T-helper 1 cell treated with Interleukin-12 subunit alpha and Interleukin-12 subunit beta and Interleukin-4 antibody, amounts not matched to agents 30 μg/mL and 1 μg/mL, for 36 hours (primary cell): ENCODE measurements at regions not wholly inside any gene's neighbourhood (a gene's known extent, or its start where the extent isn't known, plus 50 kb on each side); places are given as distances from the start of the nearest gene placed in this dataset.
A peak's percentile ranks its signal among the peaks of the same experiment; 100 is the strongest.
"Not testable (repeated sequence)": the region's sequence is repeated elsewhere in the genome, so short reads cannot be mapped to it uniquely, and the experiment has no call there.

ENCODE experiments used
- H3K27ac Mint-ChIP-seq: one replicate; pipeline ENCODE4 v1.8.0; 2021; ENCODE audit warnings: mild to moderate bottlenecking, mixed read lengths
- H3K27me3 Mint-ChIP-seq: one replicate; pipeline ENCODE4 v1.8.0; 2021; ENCODE audit warnings: low read depth, mixed read lengths
- H3K36me3 Mint-ChIP-seq: one replicate; pipeline ENCODE4 v1.8.0; 2021; ENCODE audit warnings: low read depth, mixed read lengths
- H3K4me1 Mint-ChIP-seq: one replicate; pipeline ENCODE4 v1.8.0; 2021; ENCODE audit warnings: low read depth, mixed read lengths
- H3K4me3 Mint-ChIP-seq: one replicate; pipeline ENCODE4 v1.8.0; 2021; ENCODE audit warnings: mild to moderate bottlenecking, moderate library complexity, mixed read lengths
- H3K9me3 Mint-ChIP-seq: one replicate; pipeline ENCODE4 v1.8.0; 2021; ENCODE audit warnings: mixed read lengths

GRCh38 chrX:64853424-64853823, 122.8 kb downstream of the ZC4H2 start:
- Mint-ChIP-seq H3K4me1 (peaks cover 29% of the 10 kb centered on the region), H3K4me3 (peak overlapping the region; percentile 31), H3K27ac (peak overlapping the region; percentile 57), H3K9me3 (peaks cover 39% of the 10 kb centered on the region), H3K27me3 (no peaks in the 10 kb centered on the region), H3K36me3 (peaks cover 29% of the 10 kb centered on the region)

DNA sequence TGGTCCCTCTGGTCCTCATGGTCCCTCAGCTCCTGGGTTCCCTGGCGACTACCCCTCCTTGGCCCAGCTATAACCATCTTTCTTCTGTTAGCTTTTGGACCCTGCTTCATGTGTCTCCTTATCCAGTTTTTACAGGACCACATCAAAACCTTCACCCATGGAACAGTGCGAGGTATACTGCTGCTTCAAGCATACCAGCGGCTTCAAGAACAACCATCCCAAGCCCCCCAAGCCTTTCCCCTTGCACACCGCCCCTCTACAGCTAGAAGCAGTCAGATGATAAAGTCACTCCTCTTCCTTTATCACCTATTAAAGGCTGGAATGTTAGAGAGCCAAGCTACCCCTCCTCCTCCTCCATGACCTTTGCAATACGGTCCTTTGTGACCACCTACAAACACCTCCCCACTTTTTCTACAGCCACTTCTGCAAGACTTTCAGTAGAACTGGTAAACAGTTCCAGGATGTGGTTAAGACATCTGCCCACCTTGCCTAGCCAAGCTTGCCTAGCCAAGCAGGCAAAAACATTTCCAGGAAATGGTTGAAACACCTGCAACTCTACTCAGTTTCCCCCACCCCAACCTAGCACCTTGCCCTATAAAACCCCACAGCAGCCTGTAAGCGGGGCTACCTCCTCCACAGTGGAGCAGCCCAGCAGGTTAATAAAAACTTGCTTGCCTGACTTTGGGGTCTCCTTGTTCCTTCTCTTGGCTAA, 125.7 kb downstream of the ZC4H2 start:
- Mint-ChIP-seq H3K9me3 (peaks cover 22% of the 10 kb centered on the region), H3K4me3 (peak overlapping the region; percentile 40), H3K4me1 (peaks cover 24% of the 10 kb centered on the region), H3K27me3 (no peaks in the 10 kb centered on the region), H3K36me3 (peaks cover 20% of the 10 kb centered on the region), H3K27ac (no peak overlapping the region)

- Mint-ChIP-seq H3K4me1 (peaks cover 26% of the 10 kb centered on the region), H3K36me3 (peaks cover 45% of the 10 kb centered on the region), H3K4me3 (peak overlapping the region; percentile 62), H3K27ac (peak overlapping the region; percentile 91), H3K9me3 (peaks cover 56% of the 10 kb centered on the region), H3K27me3 (no peaks in the 10 kb centered on the region)
Measured at GRCh38 chrX:64843224-64843623, 133.0 kb downstream of the ZC4H2 start.

DNA sequence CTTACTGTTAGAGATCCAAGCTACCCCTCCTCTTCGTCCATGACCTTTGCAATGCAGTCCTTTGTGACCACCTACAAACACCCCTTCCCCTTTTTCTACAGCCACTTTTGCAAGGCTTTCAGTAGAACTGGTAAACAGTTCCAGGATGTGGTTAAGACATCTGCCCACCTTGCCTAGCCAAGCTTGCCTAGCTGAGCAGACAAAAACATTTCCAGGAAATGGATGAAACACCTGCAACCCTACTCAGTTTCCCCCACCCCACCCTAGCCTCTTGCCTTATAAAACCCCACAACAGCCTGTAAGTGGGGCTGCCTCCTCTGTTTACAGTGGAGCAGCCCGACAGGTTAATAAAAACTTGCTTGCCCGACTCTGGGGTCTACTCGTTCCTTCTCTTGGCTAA, 133.8 kb downstream of the ZC4H2 start:
- Mint-ChIP-seq H3K36me3 (peaks cover 45% of the 10 kb centered on the region), H3K27ac (peak overlapping the region; percentile 91), H3K4me3 (peak overlapping the region; percentile 62), H3K4me1 (peaks cover 26% of the 10 kb centered on the region), H3K9me3 (peaks cover 56% of the 10 kb centered on the region), H3K27me3 (no peaks in the 10 kb centered on the region)

GRCh38 chrX:64805683-64806082, 170.6 kb downstream of the ZC4H2 start:
- Mint-ChIP-seq H3K36me3 (peaks cover 1% of the 10 kb centered on the region), H3K4me3 (no peak overlapping the region), H3K27ac (no peak overlapping the region), H3K9me3 (peaks cover 14% of the 10 kb centered on the region), H3K27me3 (no peaks in the 10 kb centered on the region), H3K4me1 (peaks cover 2% of the 10 kb centered on the region)

DNA sequence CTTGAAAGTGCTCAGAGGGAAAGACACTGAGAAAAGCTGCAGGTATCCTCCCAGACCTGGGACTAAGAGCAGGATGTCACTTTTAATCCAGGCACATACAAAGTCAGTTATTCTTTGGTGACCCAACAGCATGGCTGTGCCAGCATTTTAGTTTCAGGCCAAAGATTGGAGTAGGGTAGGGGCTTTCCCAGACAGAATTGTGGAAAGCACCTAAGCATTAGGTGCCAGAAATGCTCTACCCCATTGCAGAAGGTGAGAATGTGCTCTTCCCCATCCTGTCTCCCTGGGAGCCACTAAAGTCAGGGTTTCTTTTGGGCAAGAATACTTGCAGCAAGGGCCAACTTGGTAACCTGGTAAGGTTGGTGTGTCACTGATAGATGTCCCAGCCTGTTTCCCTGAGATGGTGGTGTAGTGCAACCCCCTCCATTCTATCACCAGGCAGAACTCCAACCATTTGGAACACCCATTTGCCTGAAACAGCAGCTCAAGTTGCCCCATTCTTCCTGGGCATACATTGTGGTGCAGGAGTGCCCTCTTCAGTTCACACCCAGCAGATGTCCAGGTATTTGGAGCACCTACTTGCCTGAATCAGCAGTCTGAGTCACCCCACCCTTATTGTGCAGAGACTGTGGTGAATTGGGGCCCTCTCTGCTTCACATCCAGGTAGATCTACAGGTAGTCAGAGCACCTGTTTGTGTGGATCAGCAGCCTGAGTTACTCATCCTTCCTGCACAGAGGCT, 183.5 kb downstream of the ZC4H2 start:
- Mint-ChIP-seq H3K4me3 (no peak overlapping the region), H3K27me3 (no peaks in the 10 kb centered on the region), H3K27ac (no peak overlapping the region), H3K4me1 (no peaks in the 10 kb centered on the region), H3K36me3 (peaks cover 6% of the 10 kb centered on the region), H3K9me3 (peaks cover 31% of the 10 kb centered on the region)

GRCh38 chrX:64782923-64783322, 193.3 kb downstream of the ZC4H2 start:
- no peaks in the 10 kb centered on the region for H3K27me3 Mint-ChIP-seq
- H3K36me3 Mint-ChIP-seq = peaks cover 2% of the 10 kb centered on the region
- H3K27ac Mint-ChIP-seq = no peak overlapping the region
- peaks cover 15% of the 10 kb centered on the region for H3K9me3 Mint-ChIP-seq
- no peak overlapping the region for H3K4me3 Mint-ChIP-seq
- H3K4me1 Mint-ChIP-seq = peaks cover 2% of the 10 kb centered on the region

DNA sequence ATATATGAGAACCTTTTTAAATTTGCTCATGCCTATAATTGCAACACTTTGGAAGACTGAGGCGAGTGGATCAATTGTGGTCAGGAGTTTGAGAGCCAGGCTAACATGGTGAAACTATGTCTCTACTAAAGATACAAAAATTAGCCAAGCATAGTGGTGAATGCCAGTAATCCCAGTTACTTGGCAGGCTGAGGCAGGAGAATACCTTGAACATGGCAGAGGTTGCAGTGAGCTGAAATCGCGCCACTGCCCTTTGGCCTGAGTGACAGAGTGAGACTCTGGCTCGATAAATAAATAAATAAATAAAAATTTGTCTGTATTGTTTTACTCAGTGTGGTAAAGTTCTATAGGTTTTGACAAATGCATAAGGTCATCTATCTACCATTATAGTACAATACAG, 218.2 kb downstream of the ZC4H2 start:
- peaks cover 4% of the 10 kb centered on the region for H3K36me3 Mint-ChIP-seq
- H3K9me3 Mint-ChIP-seq = peaks cover 28% of the 10 kb centered on the region
- no peaks in the 10 kb centered on the region for H3K4me1 Mint-ChIP-seq
- H3K27me3 Mint-ChIP-seq = no peaks in the 10 kb centered on the region
- no peak overlapping the region for H3K4me3 Mint-ChIP-seq
- no peak overlapping the region for H3K27ac Mint-ChIP-seq

DNA sequence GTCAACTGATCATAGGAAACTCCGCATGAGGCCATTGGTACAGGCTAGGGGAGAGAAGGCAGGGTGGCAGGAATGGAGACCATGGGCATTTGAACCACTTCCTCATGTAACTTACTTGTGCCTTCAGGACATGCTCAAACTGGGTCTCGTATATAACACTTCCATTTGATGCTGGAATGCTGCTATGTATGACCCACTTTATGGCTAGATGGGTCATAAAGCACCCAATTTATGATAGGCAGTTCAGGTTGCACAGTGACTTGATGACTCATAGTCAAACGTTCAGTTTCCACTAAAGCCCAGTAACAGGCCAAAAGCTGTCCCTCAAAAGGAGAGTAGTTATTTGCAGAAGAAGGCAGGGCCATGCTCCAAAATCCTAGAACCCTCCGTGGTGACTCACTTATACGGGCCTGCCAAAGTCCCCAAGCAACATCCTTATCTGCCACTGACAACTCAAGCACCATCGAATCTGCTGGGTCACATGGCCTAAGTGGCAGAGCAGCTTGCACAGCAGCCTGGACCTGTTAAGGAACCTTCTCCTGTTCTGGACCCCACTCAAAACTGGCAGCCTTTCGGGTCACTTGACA, 236.4 kb downstream of the ZC4H2 start:
- no peaks in the 10 kb centered on the region for H3K4me1 Mint-ChIP-seq
- H3K27me3 Mint-ChIP-seq = no peaks in the 10 kb centered on the region
- H3K9me3 Mint-ChIP-seq = peaks cover 4% of the 10 kb centered on the region
- H3K36me3 Mint-ChIP-seq = no peaks in the 10 kb centered on the region
- no peak overlapping the region for H3K4me3 Mint-ChIP-seq
- H3K27ac Mint-ChIP-seq = no peak overlapping the region

DNA sequence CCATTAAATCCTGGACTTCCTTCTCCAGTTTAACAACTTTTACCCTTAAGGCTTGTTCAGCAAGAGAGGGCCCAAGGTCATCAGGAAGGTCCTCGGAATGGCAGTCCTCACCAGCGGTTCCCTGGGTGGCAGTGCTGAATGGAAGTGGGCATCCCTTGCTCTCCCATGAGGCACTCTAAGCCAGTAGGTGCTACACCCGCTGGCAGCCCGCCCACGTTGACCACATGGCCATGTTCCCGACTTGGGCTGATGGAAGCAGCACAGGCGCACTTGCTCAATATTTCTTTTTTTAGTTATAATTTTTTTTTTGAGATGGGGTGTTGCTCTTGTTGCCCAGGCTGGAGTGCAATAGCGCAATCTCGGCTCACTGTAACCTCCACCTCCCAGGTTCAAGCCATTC, 277.9 kb downstream of the ZC4H2 start:
- Mint-ChIP-seq H3K9me3 (peaks cover 6% of the 10 kb centered on the region), H3K27me3 (no peaks in the 10 kb centered on the region)

GRCh38 chrX:64695372-64695771, 280.9 kb downstream of the ZC4H2 start:
- not testable (repeated sequence) for H3K4me3 Mint-ChIP-seq, H3K27me3 Mint-ChIP-seq, H3K4me1 Mint-ChIP-seq, H3K27ac Mint-ChIP-seq, H3K9me3 Mint-ChIP-seq, H3K36me3 Mint-ChIP-seq

More for the DNA sequence above, 277.9 kb downstream of the ZC4H2 start:
- Mint-ChIP-seq H3K4me3 (no peak overlapping the region), H3K4me1 (no peaks in the 10 kb centered on the region), H3K36me3 (no peaks in the 10 kb centered on the region), H3K27ac (no peak overlapping the region)

DNA sequence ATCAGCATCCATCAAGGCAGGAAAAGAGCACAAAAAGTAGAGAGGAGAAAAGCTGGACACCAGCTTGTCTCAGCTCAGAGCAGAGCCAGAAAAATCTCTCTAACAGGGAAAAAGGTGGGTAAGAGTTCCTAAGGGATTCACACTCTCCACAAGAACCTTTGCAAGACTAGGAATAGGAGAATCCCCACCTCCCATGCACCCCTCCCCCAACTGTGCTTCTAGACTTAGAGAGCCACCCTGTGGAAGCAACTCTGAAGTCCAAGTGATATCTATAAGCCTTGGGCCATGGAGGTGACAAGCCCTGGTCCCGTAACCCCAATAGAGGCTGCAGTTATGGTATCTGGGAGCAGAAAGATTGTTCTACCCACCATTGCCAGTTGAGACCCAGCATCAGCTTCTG, 267.6 kb upstream of the MTMR8 start:
- H3K27ac Mint-ChIP-seq = no peak overlapping the region
- H3K4me1 Mint-ChIP-seq = no peaks in the 10 kb centered on the region
- H3K36me3 Mint-ChIP-seq = no peaks in the 10 kb centered on the region
- peaks cover 27% of the 10 kb centered on the region for H3K9me3 Mint-ChIP-seq
- H3K4me3 Mint-ChIP-seq = no peak overlapping the region
- no peaks in the 10 kb centered on the region for H3K27me3 Mint-ChIP-seq

- not testable (repeated sequence) for H3K36me3 Mint-ChIP-seq, H3K4me3 Mint-ChIP-seq, H3K27me3 Mint-ChIP-seq, H3K27ac Mint-ChIP-seq, H3K4me1 Mint-ChIP-seq
- peaks cover 38% of the 10 kb centered on the region for H3K9me3 Mint-ChIP-seq
Measured at GRCh38 chrX:64657229-64657628, 262.0 kb upstream of the MTMR8 start.

DNA sequence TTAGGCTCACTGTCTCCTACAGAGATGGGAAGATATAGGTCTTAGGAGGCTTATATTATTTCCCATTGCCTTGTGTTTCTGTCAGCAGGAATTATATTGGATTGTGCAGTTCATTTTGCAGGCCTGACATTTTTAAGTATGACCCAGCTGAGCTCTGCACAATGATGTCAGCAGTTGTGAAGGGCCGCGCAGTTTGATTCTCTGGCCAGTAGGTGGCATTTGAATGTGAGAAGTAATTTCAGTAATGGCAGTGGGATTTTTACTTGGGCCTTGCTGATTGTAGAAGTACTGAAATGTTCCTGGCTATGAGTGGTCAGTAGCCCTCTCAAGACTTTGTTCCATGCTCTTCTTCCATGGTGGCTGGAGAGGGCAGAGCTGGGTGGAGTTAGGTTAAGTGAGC, 247.2 kb upstream of the MTMR8 start:
- no peaks in the 10 kb centered on the region for H3K4me1 Mint-ChIP-seq
- H3K36me3 Mint-ChIP-seq = no peaks in the 10 kb centered on the region
- H3K9me3 Mint-ChIP-seq = peaks cover 4% of the 10 kb centered on the region
- no peaks in the 10 kb centered on the region for H3K27me3 Mint-ChIP-seq
- H3K4me3 Mint-ChIP-seq = no peak overlapping the region
- no peak overlapping the region for H3K27ac Mint-ChIP-seq
